Neutrophil (primary cell): ENCODE measurements at regions not wholly inside any gene's neighbourhood (a gene's known extent, or its start where the extent isn't known, plus 50 kb on each side); places are given as distances from the start of the nearest gene placed in this dataset.

Experiments
- H3K27ac ChIP-seq: fragments of 200-600 bp; sonication (generic); 2 replicates; pipeline ENCODE4 v1.5.1; 2016; ENCODE audit warnings: mild to moderate bottlenecking, moderate library complexity
- H3K27me3 ChIP-seq: fragments of 200-600 bp; sonication (generic); 2 replicates; pipeline ENCODE4 v1.6.0; 2016; ENCODE audit warnings: mild to moderate bottlenecking
- H3K36me3 ChIP-seq: fragments of 200-600 bp; sonication (generic); 2 replicates; pipeline ENCODE4 v1.5.1; 2017
- H3K4me1 ChIP-seq, 2 experiments: fragments of 200-600 bp in 1 of 2; sonication (generic) in 1 of 2; 1 replicate in 1 of 2; 2 replicates in 1 of 2; pipeline versions ENCODE4 v1.5.1 to v1.6.1; 2013 to 2016; ENCODE audit warnings: low read depth in 1 of 2, low read length in 1 of 2, mild to moderate bottlenecking in 1 of 2, moderate library complexity in 1 of 2; ENCODE audit not compliant: control insufficient read depth in 1 of 2, insufficient read depth in 1 of 2
- H3K4me3 ChIP-seq, 2 experiments: fragments of 200-600 bp in 1 of 2; sonication (generic) in 1 of 2; 1 replicate in 1 of 2; 2 replicates in 1 of 2; pipeline ENCODE4 v1.5.1; 2013 to 2016; ENCODE audit warnings: low read depth in 1 of 2, low read length in 1 of 2, mild to moderate bottlenecking in 1 of 2, moderate library complexity in 1 of 2
- H3K9me3 ChIP-seq: fragments of 200-600 bp; sonication (generic); 2 replicates; pipeline ENCODE4 v1.5.1; 2016
- CTCF ChIP-seq: fragments of 200-600 bp; sonication (generic); IDR thresholded peaks from 2 replicates; pipeline ENCODE4 v1.5.1; 2016; ENCODE audit warnings: antibody characterized with exemption

- Histone ChIP-seq H3K36me3 (no peaks in the 10 kb centered on the region), H3K4me3 (no peak overlapping the region), H3K27ac (no peak overlapping the region), H3K27me3 (no peaks in the 10 kb centered on the region), H3K4me1 (no peaks in the 10 kb centered on the region), H3K9me3 (no peaks in the 10 kb centered on the region)
- no peak for TF ChIP-seq CTCF
Measured at GRCh38 chr2:88810488-88810887, 119.0 kb downstream of the RPIA start.

DNA sequence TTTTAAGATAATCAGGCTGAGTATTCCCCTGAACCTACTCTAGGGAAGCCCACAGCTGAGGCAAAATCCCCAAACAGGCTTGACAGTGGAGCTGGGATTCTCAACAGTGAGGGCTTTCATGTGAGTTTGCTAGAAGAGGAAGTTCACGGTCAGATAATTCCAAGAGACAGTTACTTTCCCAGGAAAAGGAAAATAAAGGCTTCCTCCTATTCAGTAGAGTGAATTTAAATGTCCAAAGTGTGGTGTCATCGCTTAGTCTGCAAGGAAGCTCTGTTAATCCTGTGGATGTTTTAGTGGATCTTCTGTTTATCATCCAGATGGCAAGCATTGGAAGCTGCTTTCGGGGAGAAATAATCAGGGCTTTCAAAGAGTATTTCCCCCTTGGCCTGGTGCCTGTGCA is 119.8 kb downstream of the RPIA start:
- no peaks in the 10 kb centered on the region for H3K36me3 ChIP-seq
- H3K9me3 ChIP-seq, result no peaks in the 10 kb centered on the region
- TF ChIP-seq CTCF, result no peak

DNA sequence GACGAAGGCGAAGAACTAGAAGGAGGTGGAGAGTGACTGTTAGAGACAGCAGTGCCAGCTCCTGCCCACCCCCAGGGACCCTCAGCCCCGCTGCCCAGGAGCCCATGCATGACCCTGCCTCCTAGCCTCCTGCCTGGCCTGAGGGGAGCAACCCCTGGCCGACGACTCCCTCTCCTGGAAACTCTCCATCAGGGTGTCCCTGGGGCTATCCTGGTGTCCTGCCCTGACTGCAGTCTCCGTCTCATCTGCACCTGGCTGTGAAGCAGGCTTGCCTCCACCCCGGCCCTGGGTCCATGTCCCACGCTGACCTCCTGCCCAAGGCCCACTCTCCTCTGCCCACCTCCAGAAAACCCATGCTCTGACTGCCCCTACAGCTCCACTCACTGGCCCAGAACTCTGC is 120.2 kb downstream of the RPIA start:
- Histone ChIP-seq H3K4me1 (no peaks in the 10 kb centered on the region), H3K27ac (no peak overlapping the region), H3K9me3 (no peaks in the 10 kb centered on the region), H3K4me3 (no peak overlapping the region), H3K36me3 (no peaks in the 10 kb centered on the region), H3K27me3 (no peaks in the 10 kb centered on the region)
- no peak for TF ChIP-seq CTCF

More for the DNA sequence above, 119.8 kb downstream of the RPIA start:
- no peaks in the 10 kb centered on the region for H3K4me1 ChIP-seq
- H3K4me3 ChIP-seq, result no peak overlapping the region
- no peak overlapping the region for H3K27ac ChIP-seq
- no peaks in the 10 kb centered on the region for H3K27me3 ChIP-seq

DNA sequence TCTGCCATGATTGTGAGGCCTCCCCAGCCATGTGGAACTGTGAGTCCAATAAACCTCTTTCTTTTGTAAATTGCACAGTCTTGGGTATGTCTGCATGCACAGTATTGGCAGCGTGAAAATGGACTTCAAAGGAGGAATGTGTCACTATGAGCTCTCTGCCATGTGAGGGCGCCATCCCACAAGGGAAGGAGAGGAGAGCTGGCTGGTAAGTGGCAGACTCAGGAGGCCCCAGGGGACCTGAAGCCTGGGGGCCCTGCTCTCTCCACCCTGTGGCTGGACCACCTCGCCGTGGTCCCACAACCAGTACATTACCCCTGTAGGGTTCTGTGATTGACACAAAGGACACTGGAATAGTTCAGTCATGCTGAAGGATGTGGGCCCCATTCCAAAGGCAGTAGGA is 122.1 kb downstream of the RPIA start:
- Histone ChIP-seq H3K4me3 (no peak overlapping the region), H3K36me3 (no peaks in the 10 kb centered on the region), H3K27me3 (no peaks in the 10 kb centered on the region), H3K9me3 (no peaks in the 10 kb centered on the region), H3K27ac (no peak overlapping the region), H3K4me1 (no peaks in the 10 kb centered on the region)
- no peak for TF ChIP-seq CTCF

DNA sequence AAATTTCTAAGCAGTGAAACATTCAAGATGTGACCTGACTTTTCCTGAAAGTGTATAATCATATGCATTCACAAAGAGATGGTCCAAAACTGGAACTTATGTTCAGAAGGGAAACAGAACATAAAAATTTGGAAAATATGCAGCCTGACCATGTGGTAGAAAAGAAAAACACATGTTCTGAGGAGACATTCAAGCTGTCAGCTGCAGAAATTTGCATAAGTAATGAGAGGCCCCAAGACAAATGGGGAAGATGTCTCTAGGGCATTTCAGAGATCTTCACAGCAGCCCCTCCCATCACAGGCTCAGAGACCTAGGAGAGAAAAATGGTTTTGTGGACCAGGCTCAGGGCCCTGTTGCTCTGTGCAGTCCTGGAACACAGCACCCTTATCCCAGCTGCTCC is 123.8 kb downstream of the RPIA start:
- no peak overlapping the region for H3K4me3 ChIP-seq
- H3K36me3 ChIP-seq, result no peaks in the 10 kb centered on the region
- no peaks in the 10 kb centered on the region for H3K4me1 ChIP-seq
- H3K9me3 ChIP-seq, result no peaks in the 10 kb centered on the region
- H3K27me3 ChIP-seq, result no peaks in the 10 kb centered on the region
- TF ChIP-seq CTCF, result no peak
- H3K27ac ChIP-seq, result no peak overlapping the region

GRCh38 chr2:88815697-88816096 is 124.2 kb downstream of the RPIA start:
- Histone ChIP-seq H3K4me3 (no peak overlapping the region), H3K27ac (no peak overlapping the region), H3K27me3 (no peaks in the 10 kb centered on the region), H3K36me3 (no peaks in the 10 kb centered on the region), H3K9me3 (no peaks in the 10 kb centered on the region), H3K4me1 (no peaks in the 10 kb centered on the region)
- TF ChIP-seq CTCF, result no peak
